NB4 (cell line): ENCODE measurements at regions not wholly inside any gene's neighbourhood (a gene's known extent, or its start where the extent isn't known, plus 50 kb on each side); places are given as distances from the start of the nearest gene placed in this dataset.

Experiments
- DNase-seq: peaks from one replicate; pipeline ENCODE4 v3.0.0; 2010; ENCODE audit warnings: low read depth
- H3K4me3 ChIP-seq: one replicate; pipeline ENCODE4 v1.5.1; 2011; ENCODE audit warnings: mild to moderate bottlenecking, low read depth, low read length, moderate library complexity
- MYC ChIP-seq: IDR thresholded peaks from 2 replicates; pipeline ENCODE4 v1.6.1; 2011; ENCODE audit warnings: low read depth, low read length
- POLR2A ChIP-seq: IDR thresholded peaks from 2 replicates; pipeline ENCODE4 v1.6.1; 2011; ENCODE audit warnings: mild to moderate bottlenecking; ENCODE audit not compliant: insufficient read length; ENCODE audit errors: extremely low read depth
- TF ChIP-seq, protein P1 (sequence below): IDR thresholded peaks from 2 replicates; pipeline ENCODE4 v1.6.1; 2011; ENCODE audit warnings: low read depth, low read length
- TF ChIP-seq, protein P2 (sequence below): IDR thresholded peaks from one replicate; pipeline ENCODE4 v1.5.1; 2012; ENCODE audit warnings: low read depth, low read length

DNA sequence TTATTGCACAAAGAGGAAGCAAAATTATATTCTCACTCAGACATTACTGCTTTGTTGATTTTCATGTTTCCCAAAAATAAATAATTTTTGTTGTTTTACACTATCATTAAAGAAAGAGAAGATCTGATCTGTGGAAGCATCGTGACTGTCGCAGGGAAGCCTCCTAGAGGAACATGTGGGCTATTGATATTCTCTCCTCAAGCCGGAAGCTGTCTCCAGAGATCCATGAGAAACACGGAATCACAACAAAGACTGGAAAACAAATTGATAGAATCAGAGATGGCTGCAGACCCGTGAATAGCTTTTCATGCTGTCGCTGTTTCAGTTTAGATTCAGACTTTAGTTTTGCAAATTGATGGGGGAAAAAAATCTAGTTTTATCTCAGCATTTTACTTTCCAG, 235.2 kb upstream of the TMPO start:
- H3K4me3 ChIP-seq: no peak overlapping the region
- no peak for DNase-seq
- TF ChIP-seq, protein P1, sequence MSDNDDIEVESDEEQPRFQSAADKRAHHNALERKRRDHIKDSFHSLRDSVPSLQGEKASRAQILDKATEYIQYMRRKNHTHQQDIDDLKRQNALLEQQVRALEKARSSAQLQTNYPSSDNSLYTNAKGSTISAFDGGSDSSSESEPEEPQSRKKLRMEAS: no peak
- TF ChIP-seq, protein P2, sequence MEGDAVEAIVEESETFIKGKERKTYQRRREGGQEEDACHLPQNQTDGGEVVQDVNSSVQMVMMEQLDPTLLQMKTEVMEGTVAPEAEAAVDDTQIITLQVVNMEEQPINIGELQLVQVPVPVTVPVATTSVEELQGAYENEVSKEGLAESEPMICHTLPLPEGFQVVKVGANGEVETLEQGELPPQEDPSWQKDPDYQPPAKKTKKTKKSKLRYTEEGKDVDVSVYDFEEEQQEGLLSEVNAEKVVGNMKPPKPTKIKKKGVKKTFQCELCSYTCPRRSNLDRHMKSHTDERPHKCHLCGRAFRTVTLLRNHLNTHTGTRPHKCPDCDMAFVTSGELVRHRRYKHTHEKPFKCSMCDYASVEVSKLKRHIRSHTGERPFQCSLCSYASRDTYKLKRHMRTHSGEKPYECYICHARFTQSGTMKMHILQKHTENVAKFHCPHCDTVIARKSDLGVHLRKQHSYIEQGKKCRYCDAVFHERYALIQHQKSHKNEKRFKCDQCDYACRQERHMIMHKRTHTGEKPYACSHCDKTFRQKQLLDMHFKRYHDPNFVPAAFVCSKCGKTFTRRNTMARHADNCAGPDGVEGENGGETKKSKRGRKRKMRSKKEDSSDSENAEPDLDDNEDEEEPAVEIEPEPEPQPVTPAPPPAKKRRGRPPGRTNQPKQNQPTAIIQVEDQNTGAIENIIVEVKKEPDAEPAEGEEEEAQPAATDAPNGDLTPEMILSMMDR: no peak
- TF ChIP-seq MYC: no peak
- TF ChIP-seq POLR2A: no peak

DNA sequence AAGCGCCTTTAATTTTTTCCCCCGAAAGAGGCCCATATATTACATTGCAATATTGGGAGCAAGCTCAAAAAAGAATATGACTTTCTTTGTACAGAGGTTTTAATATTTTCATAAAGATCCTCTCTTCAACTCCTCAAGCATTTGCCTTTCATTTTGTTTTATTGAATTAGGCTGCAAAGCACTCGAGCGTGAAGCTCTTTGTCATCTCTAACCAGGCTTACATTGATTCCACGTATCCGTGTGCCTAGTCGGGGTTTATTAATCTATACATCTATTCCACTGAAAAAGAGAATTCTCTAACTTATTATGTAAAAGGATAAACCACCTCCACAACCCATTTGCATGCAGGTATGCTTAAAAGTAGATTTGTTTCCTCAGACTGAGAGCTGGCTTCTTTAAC, 234.8 kb upstream of the TMPO start:
- no peak overlapping the region for H3K4me3 ChIP-seq
- DNase-seq: no peak
- TF ChIP-seq, protein P1: no peak
- TF ChIP-seq, protein P2: no peak
- TF ChIP-seq MYC (no peak), POLR2A (no peak)

GRCh38 chr12:98291828-98292227, 223.6 kb upstream of the TMPO start:
- no peak for DNase-seq
- H3K4me3 ChIP-seq: no peak overlapping the region
- no peak for TF ChIP-seq MYC
- TF ChIP-seq POLR2A: no peak
- TF ChIP-seq, protein P2: no peak
- TF ChIP-seq, protein P1: no peak

DNA sequence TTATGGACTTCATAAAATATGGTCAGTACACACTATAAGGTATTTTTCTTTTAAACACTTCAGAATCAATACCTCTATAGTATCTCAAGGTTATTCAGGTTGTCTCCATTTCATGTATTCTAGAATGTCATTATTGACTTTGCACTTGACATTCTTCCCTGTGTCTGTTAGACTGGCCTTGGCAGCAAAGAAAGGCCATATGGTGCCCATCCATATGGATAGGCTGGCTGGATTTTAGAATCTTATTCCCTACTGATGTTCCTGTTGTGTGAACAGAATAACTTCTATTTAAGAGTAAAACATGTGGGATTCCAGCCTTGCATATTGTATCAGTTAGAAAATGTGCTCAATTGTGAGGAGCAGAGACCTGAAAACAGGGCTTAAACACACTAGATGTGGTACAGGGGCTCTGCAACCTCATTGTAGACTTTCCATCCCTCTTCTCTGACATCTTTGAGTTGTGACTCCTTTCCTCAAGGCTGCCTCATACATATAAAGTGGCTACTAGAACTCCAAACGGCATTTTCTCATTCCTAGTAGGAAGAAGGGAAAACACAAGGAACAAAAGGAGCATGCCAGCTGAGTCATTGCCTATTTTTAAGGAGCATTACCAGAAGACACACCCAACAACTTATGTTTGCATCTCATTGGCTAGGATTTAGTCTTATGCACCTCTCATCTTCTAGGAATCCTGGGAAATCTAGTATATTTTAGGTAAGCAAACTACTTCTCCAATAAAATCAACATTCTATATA, 221.2 kb upstream of the TMPO start:
- H3K4me3 ChIP-seq: no peak overlapping the region
- no peak for DNase-seq
- TF ChIP-seq MYC: no peak
- TF ChIP-seq POLR2A: no peak
- TF ChIP-seq, protein P2: no peak
- TF ChIP-seq, protein P1: no peak

GRCh38 chr12:98295681-98296080, 219.7 kb upstream of the TMPO start:
- no peak for DNase-seq
- H3K4me3 ChIP-seq: no peak overlapping the region
- TF ChIP-seq, protein P1: no peak
- no peak for TF ChIP-seq POLR2A
- TF ChIP-seq, protein P2: no peak
- no peak for TF ChIP-seq MYC
